COR-L47 (cell line): ENCODE measurements at regions not wholly inside any gene's neighbourhood (a gene's known extent, or its start where the extent isn't known, plus 50 kb on each side); places are given as distances from the start of the nearest gene placed in this dataset.

ENCODE experiments used
- DNase-seq: peaks from one replicate; lab custom pipeline; 2025; lab: John Stamatoyannopoulos, UW

DNA sequence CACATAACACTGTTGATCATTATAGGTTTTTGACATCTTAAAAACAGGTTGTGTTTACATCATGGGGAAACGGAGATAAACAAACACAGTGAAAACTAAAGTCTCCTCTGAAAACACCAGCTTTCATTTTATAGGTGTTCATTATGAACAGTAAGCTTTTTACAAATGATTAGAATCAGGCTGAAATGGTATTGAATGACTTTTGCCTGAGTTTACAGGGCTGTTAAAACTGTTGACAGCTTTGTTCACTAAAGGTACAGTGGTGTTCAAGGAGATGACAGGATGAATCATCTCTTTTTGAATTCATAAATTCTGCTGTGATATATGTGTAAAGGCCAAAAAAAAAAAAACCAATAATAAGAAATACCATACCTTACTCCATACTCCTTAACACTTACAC lies 184.6 kb upstream of the CNTN5 start:
- DNase-seq = no peak

DNA sequence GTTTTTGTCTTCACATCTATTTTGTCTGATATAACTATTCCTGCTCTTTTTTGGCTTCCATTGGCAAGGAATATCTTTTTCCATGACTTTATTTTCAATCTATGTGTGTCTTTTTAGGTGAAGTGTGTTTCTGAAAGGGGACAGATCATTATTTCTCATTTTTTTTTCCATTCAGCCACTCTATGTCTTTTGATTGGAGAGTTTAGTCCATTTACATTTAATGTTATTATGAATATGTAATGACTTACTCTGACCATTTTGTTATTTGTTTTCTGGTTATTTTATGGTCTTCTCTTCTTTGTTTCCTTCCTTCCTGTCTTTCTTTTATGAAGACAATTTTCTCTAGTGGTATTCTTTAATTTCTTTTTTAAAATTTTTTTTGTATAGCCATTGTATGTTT lies 178.6 kb upstream of the CNTN5 start:
- no peak for DNase-seq

DNA sequence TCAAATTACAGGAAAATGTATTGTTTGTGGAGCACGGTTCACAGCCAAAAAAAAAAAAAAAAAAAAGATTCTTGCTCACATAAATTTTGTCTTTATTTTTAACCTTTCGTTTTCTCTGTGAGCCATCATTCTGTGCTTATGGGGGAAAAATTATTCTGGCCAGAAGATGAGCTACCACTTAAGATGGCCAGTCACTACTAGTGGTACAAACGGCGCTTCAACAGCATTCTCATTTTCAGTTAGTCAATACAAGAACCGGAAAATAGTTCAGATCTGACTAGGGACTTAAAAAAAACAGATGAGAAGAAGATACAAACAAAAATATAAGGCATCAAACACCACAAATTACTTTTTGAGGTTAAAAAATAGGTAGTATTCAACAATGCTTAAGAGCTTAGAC lies 158.6 kb upstream of the CNTN5 start:
- DNase-seq = no peak

DNA sequence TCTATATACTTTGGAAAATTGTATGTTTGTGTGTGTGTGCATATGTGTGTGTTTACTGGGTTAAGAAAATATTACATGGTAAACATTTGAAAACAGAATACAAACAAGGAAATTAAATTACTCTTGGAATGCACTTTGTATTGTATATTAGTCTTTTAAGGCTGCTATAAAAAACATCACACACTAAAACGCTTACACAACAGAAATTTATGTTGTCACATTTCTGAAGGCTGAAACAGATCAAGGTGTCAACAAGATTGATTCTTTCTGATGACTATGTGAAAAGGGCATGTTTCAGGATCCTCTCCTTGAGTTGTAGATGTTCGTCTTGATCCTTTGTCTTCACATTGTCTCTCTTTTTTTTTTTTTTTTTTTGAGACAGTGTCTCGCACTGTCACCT lies 149.1 kb upstream of the CNTN5 start:
- no peak for DNase-seq

DNA sequence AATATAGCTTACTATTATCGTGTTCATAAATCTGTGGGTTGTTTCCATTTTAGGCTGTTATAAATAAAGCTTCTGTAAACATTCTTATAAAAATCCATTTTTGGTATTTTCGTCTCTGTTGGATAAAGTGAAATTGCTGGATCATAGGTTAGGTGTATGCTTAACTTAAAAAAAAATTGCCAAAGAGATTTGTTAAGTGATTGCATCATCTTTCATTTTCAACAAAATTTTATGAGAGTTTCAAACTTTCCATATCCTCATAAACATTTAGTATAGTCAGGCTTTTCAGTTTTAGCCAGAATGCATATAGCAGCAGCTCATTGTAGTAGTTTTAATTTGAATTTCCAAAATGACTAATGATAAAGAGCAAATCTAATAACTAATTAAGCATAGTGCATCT lies 146.7 kb upstream of the CNTN5 start:
- DNase-seq = no peak

DNA sequence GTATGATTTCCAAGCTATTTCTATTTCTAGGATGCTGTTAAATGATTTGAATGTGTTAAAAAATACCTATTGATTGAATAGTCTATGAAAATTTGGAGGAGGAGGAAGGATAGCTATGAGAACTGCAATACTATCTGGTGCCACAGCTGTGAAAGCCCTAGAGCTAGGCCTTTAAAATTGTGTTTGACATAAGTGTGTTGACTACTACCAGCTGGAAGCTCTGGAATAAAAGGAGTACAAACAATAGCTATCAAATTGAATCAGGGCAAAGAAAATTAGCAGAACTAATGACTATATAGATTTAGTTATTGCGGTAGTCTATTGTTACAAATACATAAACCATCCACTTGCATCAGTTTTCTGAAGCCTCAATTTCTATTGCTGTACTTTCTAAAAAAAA lies 124.8 kb upstream of the CNTN5 start:
- DNase-seq = peak; percentile 34

DNA sequence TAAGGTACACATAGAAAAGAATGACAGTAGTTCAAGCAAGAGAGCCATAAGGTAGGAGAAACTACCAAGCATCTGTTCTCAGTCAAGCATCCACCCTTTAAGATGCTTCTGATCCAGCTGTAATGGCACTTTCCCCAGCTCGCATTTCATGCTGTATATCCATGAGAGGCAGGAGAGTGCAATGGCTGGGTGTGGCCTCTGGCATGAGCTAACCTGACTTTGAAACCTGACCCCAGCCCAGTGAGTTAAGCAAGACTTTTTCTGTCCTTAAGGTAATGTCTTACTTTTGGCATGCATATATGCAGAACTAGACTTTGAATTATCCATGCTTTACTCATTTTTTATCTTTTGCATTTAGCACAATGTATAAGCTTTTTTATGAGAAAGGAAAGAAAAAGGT lies 79.8 kb upstream of the CNTN5 start:
- DNase-seq = no peak

DNA sequence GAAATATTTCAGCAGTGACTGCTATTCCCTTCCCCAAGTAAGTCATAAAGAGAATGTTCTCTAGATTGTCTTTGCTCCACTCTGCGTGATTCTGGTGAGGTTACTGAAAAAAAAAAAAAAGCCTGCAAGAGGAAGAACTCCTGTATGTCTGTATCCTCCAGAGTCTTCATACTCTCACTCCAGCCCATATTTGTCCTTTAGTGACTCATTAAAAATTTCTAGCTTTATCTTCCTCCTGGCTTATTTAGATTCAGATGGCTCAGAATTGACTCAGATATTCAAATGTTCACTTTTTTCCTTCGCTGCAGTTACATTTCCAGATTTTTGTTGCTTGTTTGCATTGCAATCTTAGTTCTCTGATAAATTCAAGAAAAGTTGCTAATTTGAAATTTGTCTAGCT lies 76.3 kb upstream of the CNTN5 start:
- no peak for DNase-seq

DNA sequence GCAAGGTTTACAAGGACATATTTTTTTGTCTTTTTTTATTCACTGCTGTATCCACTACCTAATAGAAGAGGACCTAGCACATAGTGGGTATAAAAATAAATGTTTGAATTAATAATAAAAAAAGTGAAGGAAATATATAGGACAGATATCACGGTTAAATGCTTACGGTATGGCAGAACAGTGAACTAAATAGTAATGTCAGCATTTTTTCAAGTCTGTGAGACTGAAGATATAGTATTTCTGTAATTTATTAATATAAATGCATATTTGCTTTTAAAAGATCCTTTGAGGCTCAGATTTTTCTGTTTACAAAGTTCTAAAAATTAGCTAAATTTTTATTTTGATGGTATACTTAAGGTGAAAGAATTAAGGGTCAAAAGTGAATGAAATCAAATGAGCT lies 68.6 kb upstream of the CNTN5 start:
- DNase-seq = no peak

DNA sequence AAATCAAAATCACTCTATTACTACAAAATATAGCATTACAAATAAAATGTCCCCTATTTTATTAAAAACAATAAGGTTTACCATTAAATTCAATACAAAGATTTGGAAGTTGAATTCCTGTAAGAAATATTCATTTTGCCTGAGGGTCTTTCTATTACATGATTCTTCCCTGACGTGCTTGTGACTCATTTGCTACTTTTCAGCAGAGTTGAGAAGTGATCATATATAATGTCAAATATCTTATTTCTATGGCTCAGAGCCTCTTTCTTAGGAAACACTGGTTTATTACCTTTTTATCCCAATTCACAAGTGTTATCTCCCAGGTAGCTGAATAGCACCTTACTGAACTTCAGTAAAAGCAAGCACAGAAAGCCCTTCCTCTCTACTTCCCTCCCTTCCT lies 65.2 kb upstream of the CNTN5 start:
- DNase-seq = no peak

DNA sequence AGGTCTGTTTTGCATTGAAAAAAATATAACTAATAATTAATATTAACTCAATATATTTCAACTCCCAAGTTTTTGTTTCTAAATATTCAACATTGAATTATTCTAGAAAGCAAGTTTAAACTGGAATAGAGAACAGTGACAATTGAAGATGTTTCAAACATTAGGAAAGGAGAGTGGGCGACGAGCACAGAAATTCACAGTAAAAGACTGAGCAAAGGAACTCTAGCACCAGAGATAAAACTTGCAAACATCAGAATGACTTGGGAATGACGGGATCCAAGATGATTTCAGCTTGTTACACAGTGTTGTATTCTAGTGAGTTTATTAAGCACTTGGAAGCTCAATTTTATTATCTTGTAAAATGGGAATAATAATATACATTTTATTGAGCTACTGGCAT lies 56.6 kb upstream of the CNTN5 start:
- DNase-seq = no peak

DNA sequence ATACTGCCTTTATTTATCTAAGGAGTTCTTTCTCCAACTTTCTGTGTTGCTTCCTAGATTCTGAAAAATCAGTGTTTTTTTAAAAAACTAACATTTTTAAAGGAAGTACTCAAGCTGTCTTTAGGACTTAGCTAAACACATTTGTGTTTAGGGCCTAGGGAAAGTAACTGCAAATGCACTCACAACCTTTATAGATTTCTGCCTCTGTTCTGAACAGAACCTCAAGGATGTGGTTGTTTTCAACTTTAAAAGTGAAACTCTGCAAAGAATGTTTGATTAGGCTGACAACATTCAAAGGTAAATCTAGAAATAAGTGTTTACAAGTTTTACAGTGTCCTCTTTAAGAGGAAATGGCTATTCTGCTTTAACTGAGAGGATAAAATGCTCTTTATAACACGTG lies 55.4 kb upstream of the CNTN5 start:
- no peak for DNase-seq

DNA sequence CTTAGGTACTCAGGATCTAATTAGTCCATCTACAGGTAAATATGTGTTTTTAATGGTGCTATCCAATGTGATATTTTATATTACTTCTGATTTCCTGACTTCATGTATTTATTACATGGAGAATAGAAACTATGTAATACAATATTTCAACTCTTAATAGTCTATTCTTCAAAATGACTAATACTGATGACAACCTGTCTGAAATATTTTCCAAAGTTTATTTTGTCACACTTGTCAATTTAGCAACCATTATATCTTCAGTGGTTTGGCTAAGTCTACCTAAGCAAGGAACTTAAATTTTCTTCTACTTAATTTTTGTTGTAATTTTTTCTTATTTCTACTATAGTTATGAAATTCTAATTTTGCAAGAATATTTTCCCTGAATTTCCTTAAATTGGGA lies 55.0 kb upstream of the CNTN5 start:
- no peak for DNase-seq

DNA sequence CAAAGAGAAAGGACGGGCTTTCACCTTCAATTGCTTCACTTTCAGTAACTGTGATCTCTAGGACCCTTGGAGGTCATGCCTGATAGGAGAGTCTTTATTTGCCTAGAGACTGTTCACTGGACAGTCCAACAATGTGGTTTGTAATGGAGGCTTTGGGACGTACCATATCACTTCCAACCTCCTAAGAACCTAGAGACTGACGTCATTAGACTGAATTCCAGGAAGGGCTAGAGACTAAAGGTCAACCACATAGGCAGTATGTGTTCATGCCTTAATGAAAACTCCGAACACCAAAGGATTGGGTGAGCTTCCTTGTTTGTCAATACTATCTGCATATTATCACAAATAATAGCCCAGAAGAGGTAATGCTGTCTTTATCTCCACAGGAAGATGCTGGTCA lies 53.7 kb upstream of the CNTN5 start:
- DNase-seq = no peak
